Parathyroid adenoma (tissue), 2 donors: ENCODE measurements at regions not wholly inside any gene's neighbourhood (a gene's known extent, or its start where the extent isn't known, plus 50 kb on each side); places are given as distances from the start of the nearest gene placed in this dataset.

Source experiments
- H2AFZ ChIP-seq: fragments of 300-600 bp; sonication (generic); one replicate; pipeline ENCODE4 v1.7.0; 2017; ENCODE audit warnings: antibody characterized with exemption, mild to moderate bottlenecking
- H3K27ac ChIP-seq: fragments of 300-600 bp; sonication (generic); one replicate; pipeline ENCODE4 v1.7.0; 2017
- H3K27me3 ChIP-seq: fragments of 300-600 bp; sonication (generic); one replicate; pipeline ENCODE4 v1.7.0; 2017; ENCODE audit warnings: low read length; ENCODE audit not compliant: control insufficient read depth, insufficient read depth
- H3K36me3 ChIP-seq: fragments of 300-600 bp; sonication (generic); one replicate; pipeline ENCODE4 v1.7.0; 2017; ENCODE audit warnings: low read length; ENCODE audit not compliant: control insufficient read depth, insufficient read depth
- H3K4me1 ChIP-seq: fragments of 300-600 bp; sonication (generic); one replicate; pipeline ENCODE4 v1.7.0; 2017; ENCODE audit warnings: control low read depth
- H3K4me2 ChIP-seq: fragments of 300-600 bp; sonication (generic); one replicate; pipeline ENCODE4 v1.7.0; 2017; ENCODE audit warnings: low read length
- H3K4me3 ChIP-seq: fragments of 300-600 bp; sonication (generic); one replicate; pipeline ENCODE4 v1.7.0; 2017; ENCODE audit warnings: low read depth, low read length
- H3K79me2 ChIP-seq: fragments of 300-600 bp; sonication (generic); one replicate; pipeline ENCODE4 v1.7.0; 2017; ENCODE audit warnings: control low read depth
- H3K9ac ChIP-seq: fragments of 300-600 bp; sonication (generic); one replicate; pipeline ENCODE4 v1.7.0; 2017; ENCODE audit warnings: mild to moderate bottlenecking
- H3K9me3 ChIP-seq: fragments of 300-600 bp; sonication (generic); one replicate; pipeline ENCODE4 v1.7.0; 2017; ENCODE audit warnings: low read length; ENCODE audit not compliant: control insufficient read depth
- TF ChIP-seq, protein P1 (sequence below): fragments of 300-600 bp; sonication (generic); IDR thresholded peaks from one replicate; pipeline ENCODE4 v1.7.0; 2017; ENCODE audit warnings: antibody characterized with exemption, mild to moderate bottlenecking
- donor health status: primary hyperparathyroidism.

- Histone ChIP-seq H3K9me3 (no peaks in the 10 kb centered on the region), H3K4me2 (no peak overlapping the region), H3K36me3 (no peaks in the 10 kb centered on the region), H3K4me1 (no peaks in the 10 kb centered on the region), H3K79me2 (no peaks in the 10 kb centered on the region), H3K4me3 (no peak overlapping the region), H3K27me3 (no peaks in the 10 kb centered on the region), H3K27ac (no peak overlapping the region), H3K9ac (no peak overlapping the region), H2AFZ (no peak overlapping the region)
- TF ChIP-seq, protein P1, sequence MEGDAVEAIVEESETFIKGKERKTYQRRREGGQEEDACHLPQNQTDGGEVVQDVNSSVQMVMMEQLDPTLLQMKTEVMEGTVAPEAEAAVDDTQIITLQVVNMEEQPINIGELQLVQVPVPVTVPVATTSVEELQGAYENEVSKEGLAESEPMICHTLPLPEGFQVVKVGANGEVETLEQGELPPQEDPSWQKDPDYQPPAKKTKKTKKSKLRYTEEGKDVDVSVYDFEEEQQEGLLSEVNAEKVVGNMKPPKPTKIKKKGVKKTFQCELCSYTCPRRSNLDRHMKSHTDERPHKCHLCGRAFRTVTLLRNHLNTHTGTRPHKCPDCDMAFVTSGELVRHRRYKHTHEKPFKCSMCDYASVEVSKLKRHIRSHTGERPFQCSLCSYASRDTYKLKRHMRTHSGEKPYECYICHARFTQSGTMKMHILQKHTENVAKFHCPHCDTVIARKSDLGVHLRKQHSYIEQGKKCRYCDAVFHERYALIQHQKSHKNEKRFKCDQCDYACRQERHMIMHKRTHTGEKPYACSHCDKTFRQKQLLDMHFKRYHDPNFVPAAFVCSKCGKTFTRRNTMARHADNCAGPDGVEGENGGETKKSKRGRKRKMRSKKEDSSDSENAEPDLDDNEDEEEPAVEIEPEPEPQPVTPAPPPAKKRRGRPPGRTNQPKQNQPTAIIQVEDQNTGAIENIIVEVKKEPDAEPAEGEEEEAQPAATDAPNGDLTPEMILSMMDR: no peak
Measured at GRCh38 chr21:31476263-31477022, 132.4 kb upstream of the TIAM1 start.

- no peak overlapping the region for H3K4me2 ChIP-seq
- no peaks in the 10 kb centered on the region for H3K9me3 ChIP-seq
- no peak overlapping the region for H2AFZ ChIP-seq
- H3K27ac ChIP-seq: no peak overlapping the region
- H3K27me3 ChIP-seq: no peaks in the 10 kb centered on the region
- no peaks in the 10 kb centered on the region for H3K4me1 ChIP-seq
- TF ChIP-seq, protein P1: no peak
- H3K9ac ChIP-seq: no peak overlapping the region
- H3K4me3 ChIP-seq: no peak overlapping the region
- H3K79me2 ChIP-seq: no peaks in the 10 kb centered on the region
- no peaks in the 10 kb centered on the region for H3K36me3 ChIP-seq
Measured at GRCh38 chr21:31475223-31475622, 131.2 kb upstream of the TIAM1 start.

DNA sequence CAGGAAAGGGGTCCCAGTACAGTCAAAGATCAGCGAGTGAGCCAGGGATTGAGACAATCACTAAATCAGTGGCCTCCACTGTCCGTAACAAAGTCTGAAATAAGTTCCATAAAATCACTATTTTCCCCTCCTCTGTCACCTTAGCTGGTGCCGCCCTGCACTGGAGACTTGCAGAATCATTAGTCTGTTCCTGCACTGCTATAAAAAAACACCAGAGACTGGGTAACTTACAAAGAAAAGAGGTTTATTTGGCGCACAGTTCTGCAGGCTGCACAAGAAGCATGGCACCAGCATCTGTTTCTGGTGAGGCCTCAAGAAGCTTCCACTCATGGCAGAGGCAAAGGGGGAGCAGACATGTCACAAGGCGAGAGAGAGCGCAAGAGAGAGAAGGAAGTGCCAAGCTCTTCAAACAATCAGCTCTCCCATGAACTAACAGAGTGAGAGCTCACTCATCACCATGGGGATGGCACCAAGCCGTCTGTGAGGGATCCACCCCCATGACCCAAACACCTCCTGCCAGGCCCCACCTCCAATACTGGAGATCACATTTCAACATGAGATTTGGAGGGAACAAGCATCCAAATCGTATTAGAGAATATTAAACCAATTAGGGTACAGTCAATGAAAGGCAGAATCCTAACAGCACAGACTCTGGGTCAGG is 129.8 kb upstream of the TIAM1 start:
- H3K36me3 ChIP-seq: no peaks in the 10 kb centered on the region
- TF ChIP-seq, protein P1: no peak
- H3K4me2 ChIP-seq: no peak overlapping the region
- no peaks in the 10 kb centered on the region for H3K79me2 ChIP-seq
- no peaks in the 10 kb centered on the region for H3K4me1 ChIP-seq
- H3K27ac ChIP-seq: no peak overlapping the region
- no peak overlapping the region for H2AFZ ChIP-seq
- no peak overlapping the region for H3K9ac ChIP-seq
- H3K27me3 ChIP-seq: no peaks in the 10 kb centered on the region
- no peaks in the 10 kb centered on the region for H3K9me3 ChIP-seq
- no peak overlapping the region for H3K4me3 ChIP-seq

DNA sequence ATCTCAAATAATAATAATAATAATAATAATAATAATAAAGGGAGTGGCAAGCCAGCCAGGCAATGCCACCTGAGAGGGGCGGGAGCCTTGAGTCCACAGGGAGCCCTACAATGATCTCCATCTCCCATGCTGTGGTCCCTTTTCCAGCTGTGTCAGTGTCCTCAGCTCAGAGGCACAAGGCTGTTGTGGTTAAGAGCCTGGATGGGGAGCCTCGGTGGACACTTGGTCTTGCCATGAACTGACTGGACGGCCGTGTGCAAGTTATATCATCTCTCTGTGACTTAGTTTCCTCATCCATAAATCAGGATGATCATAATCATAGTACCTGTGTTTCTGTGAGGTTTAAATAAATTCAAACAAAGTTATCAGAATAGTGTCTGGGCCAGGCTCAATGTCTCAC is 127.8 kb upstream of the TIAM1 start:
- Histone ChIP-seq H3K4me1 (no peaks in the 10 kb centered on the region), H3K4me3 (no peak overlapping the region), H3K9ac (no peak overlapping the region), H3K36me3 (no peaks in the 10 kb centered on the region), H3K9me3 (no peaks in the 10 kb centered on the region), H3K27me3 (no peaks in the 10 kb centered on the region), H3K27ac (no peak overlapping the region), H3K4me2 (no peak overlapping the region), H3K79me2 (no peaks in the 10 kb centered on the region), H2AFZ (no peak overlapping the region)
- TF ChIP-seq, protein P1: no peak
